Ovary (tissue), 3 donors: ENCODE measurements at regions not wholly inside any gene's neighbourhood (a gene's known extent, or its start where the extent isn't known, plus 50 kb on each side); places are given as distances from the start of the nearest gene placed in this dataset.

Experiments used
- CTCF ChIP-seq, 3 donors: fragments of 450-650 bp in 2 of 3; fragments of 200-600 bp in 1 of 3; IDR thresholded peaks; one replicate each; pipeline versions ENCODE4 v1.5.1 to v1.8.0; 2016 to 2022; ENCODE audit warnings: antibody characterized with exemption in 3 of 3, mild to moderate bottlenecking in 1 of 3
- EP300 ChIP-seq: sonication (generic); formaldehyde crosslinking; IDR thresholded peaks from one replicate; pipeline ENCODE4 v1.6.1; 2017; ENCODE audit warnings: antibody characterized with exemption
- donor health status: DM: no; HTN: no; CAD: no.

GRCh38 chr6:165825256-165825815 is 162.3 kb upstream of the PDE10A start:
- TF ChIP-seq EP300 (no peak), CTCF (IDR thresholded peaks at IDR 0.05) (no peak)
